ENCODE measurements at regions not wholly inside any gene's neighbourhood (a gene's known extent, or its start where the extent isn't known, plus 50 kb on each side); places are given as distances from the start of the nearest gene placed in this dataset.

- no peak overlapping the region for H3K4me3 Mint-ChIP-seq
- no peaks in the 10 kb centered on the region for H3K4me1 Mint-ChIP-seq (ENCODE audit: low read depth in 2 of 2)
- no peak overlapping the region for H3K27ac Mint-ChIP-seq
- no peaks in the 10 kb centered on the region for H3K9me3 Mint-ChIP-seq
- DNase-seq (ENCODE audit: low spot score) (no peak), ATAC-seq (no peak)
- no peaks in the 10 kb centered on the region for H3K36me3 Mint-ChIP-seq
- no peaks in the 10 kb centered on the region for H3K27me3 Mint-ChIP-seq
Measured at GRCh38 chr5:117431091-117431490, 856.5 kb upstream of the SEMA6A start.

- H3K4me1 Mint-ChIP-seq (ENCODE audit: low read depth in 2 of 2): no peaks in the 10 kb centered on the region
- ATAC-seq: no peak
Measured at GRCh38 chr5:117425163-117425562, 850.5 kb upstream of the SEMA6A start.

GRCh38 chr5:117424559-117424958 is 849.9 kb upstream of the SEMA6A start:
- no peak overlapping the region for H3K27ac Mint-ChIP-seq
- peaks cover 5% of the 10 kb centered on the region for H3K9me3 Mint-ChIP-seq
- H3K36me3 Mint-ChIP-seq: no peaks in the 10 kb centered on the region
- no peaks in the 10 kb centered on the region for H3K4me1 Mint-ChIP-seq (ENCODE audit: low read depth in 2 of 2)
- H3K4me3 Mint-ChIP-seq: no peak overlapping the region
- no peaks in the 10 kb centered on the region for H3K27me3 Mint-ChIP-seq
- no peak for DNase-seq (ENCODE audit: low spot score)
- ATAC-seq: no peak

More at GRCh38 chr5:117425163-117425562, 850.5 kb upstream of the SEMA6A start:
- no peak overlapping the region for H3K4me3 Mint-ChIP-seq
- peaks cover 5% of the 10 kb centered on the region for H3K9me3 Mint-ChIP-seq
- H3K36me3 Mint-ChIP-seq: no peaks in the 10 kb centered on the region
- no peaks in the 10 kb centered on the region for H3K27me3 Mint-ChIP-seq
- DNase-seq (ENCODE audit: low spot score): no peak
- no peak overlapping the region for H3K27ac Mint-ChIP-seq

GRCh38 chr5:117417501-117417900 is 842.9 kb upstream of the SEMA6A start:
- no peak for DNase-seq (ENCODE audit: low spot score)
- Mint-ChIP-seq H3K4me3 (no peak overlapping the region), H3K27me3 (no peaks in the 10 kb centered on the region), H3K27ac (no peak overlapping the region), H3K9me3 (peaks cover 5% of the 10 kb centered on the region), H3K4me1 (ENCODE audit: low read depth in 2 of 2) (no peaks in the 10 kb centered on the region), H3K36me3 (no peaks in the 10 kb centered on the region)
- no peak for ATAC-seq

GRCh38 chr5:117414926-117415325 is 840.3 kb upstream of the SEMA6A start:
- Mint-ChIP-seq H3K9me3 (no peaks in the 10 kb centered on the region), H3K27ac (no peak overlapping the region), H3K36me3 (no peaks in the 10 kb centered on the region), H3K27me3 (no peaks in the 10 kb centered on the region), H3K4me1 (ENCODE audit: low read depth in 2 of 2) (no peaks in the 10 kb centered on the region), H3K4me3 (no peak overlapping the region)
- ATAC-seq (no peak), DNase-seq (ENCODE audit: low spot score) (no peak)

GRCh38 chr5:117411701-117412100 is 837.1 kb upstream of the SEMA6A start:
- Mint-ChIP-seq H3K4me1 (ENCODE audit: low read depth in 2 of 2) (no peaks in the 10 kb centered on the region), H3K4me3 (no peak overlapping the region), H3K9me3 (peaks cover 7% of the 10 kb centered on the region), H3K36me3 (no peaks in the 10 kb centered on the region), H3K27ac (no peak overlapping the region), H3K27me3 (no peaks in the 10 kb centered on the region)
- ATAC-seq (no peak), DNase-seq (ENCODE audit: low spot score) (no peak)

GRCh38 chr5:117405197-117405596 is 830.6 kb upstream of the SEMA6A start:
- no peak for ATAC-seq
- Mint-ChIP-seq H3K4me3 (no peak overlapping the region), H3K36me3 (no peaks in the 10 kb centered on the region), H3K27me3 (no peaks in the 10 kb centered on the region), H3K9me3 (peaks cover 7% of the 10 kb centered on the region), H3K27ac (no peak overlapping the region), H3K4me1 (ENCODE audit: low read depth in 2 of 2) (no peaks in the 10 kb centered on the region)
- DNase-seq (ENCODE audit: low spot score): no peak

GRCh38 chr5:117394506-117395157 is 820.0 kb upstream of the SEMA6A start:
- Mint-ChIP-seq H3K9me3 (peaks cover 15% of the 10 kb centered on the region), H3K4me1 (ENCODE audit: low read depth in 2 of 2) (no peaks in the 10 kb centered on the region), H3K27me3 (no peaks in the 10 kb centered on the region), H3K36me3 (no peaks in the 10 kb centered on the region), H3K27ac (no peak overlapping the region), H3K4me3 (no peak overlapping the region)
- DNase-seq (ENCODE audit: low spot score) (no peak), ATAC-seq (no peak)

GRCh38 chr5:117393125-117393524 is 818.5 kb upstream of the SEMA6A start:
- Mint-ChIP-seq H3K9me3 (peaks cover 15% of the 10 kb centered on the region), H3K36me3 (no peaks in the 10 kb centered on the region), H3K4me1 (ENCODE audit: low read depth in 2 of 2) (no peaks in the 10 kb centered on the region), H3K4me3 (no peak overlapping the region), H3K27ac (no peak overlapping the region), H3K27me3 (no peaks in the 10 kb centered on the region)
- ATAC-seq (no peak), DNase-seq (ENCODE audit: low spot score) (no peak)

GRCh38 chr5:117380316-117380715 is 805.7 kb upstream of the SEMA6A start:
- no peak overlapping the region for H3K4me3 Mint-ChIP-seq
- H3K27ac Mint-ChIP-seq: no peak overlapping the region
- DNase-seq (ENCODE audit: low spot score) (no peak), ATAC-seq (no peak)
- peaks cover 7% of the 10 kb centered on the region for H3K9me3 Mint-ChIP-seq
- peaks cover 6% of the 10 kb centered on the region for H3K36me3 Mint-ChIP-seq
- H3K4me1 Mint-ChIP-seq (ENCODE audit: low read depth in 2 of 2): no peaks in the 10 kb centered on the region
- H3K27me3 Mint-ChIP-seq: no peaks in the 10 kb centered on the region

GRCh38 chr5:117379521-117379920 is 804.9 kb upstream of the SEMA6A start:
- H3K36me3 Mint-ChIP-seq: peaks cover 6% of the 10 kb centered on the region
- no peak overlapping the region for H3K4me3 Mint-ChIP-seq
- peaks cover 7% of the 10 kb centered on the region for H3K9me3 Mint-ChIP-seq
- no peaks in the 10 kb centered on the region for H3K4me1 Mint-ChIP-seq (ENCODE audit: low read depth in 2 of 2)
- ATAC-seq (no peak), DNase-seq (ENCODE audit: low spot score) (no peak)
- no peak overlapping the region for H3K27ac Mint-ChIP-seq
- no peaks in the 10 kb centered on the region for H3K27me3 Mint-ChIP-seq

- Mint-ChIP-seq H3K4me1 (ENCODE audit: low read depth in 2 of 2) (no peaks in the 10 kb centered on the region), H3K9me3 (peaks cover 6% of the 10 kb centered on the region), H3K27ac (no peak overlapping the region), H3K4me3 (no peak overlapping the region), H3K27me3 (no peaks in the 10 kb centered on the region), H3K36me3 (peaks cover 4% of the 10 kb centered on the region)
- DNase-seq (ENCODE audit: low spot score) (no peak), ATAC-seq (no peak)
Measured at GRCh38 chr5:117376748-117377147, 802.1 kb upstream of the SEMA6A start.

GRCh38 chr5:117359895-117360294 is 785.3 kb upstream of the SEMA6A start:
- DNase-seq (ENCODE audit: low spot score): no peak
- H3K9me3 Mint-ChIP-seq: peaks cover 3% of the 10 kb centered on the region
- H3K27ac Mint-ChIP-seq: no peak overlapping the region
- no peaks in the 10 kb centered on the region for H3K4me1 Mint-ChIP-seq (ENCODE audit: low read depth in 2 of 2)
- H3K4me3 Mint-ChIP-seq: no peak overlapping the region
- no peaks in the 10 kb centered on the region for H3K27me3 Mint-ChIP-seq
- H3K36me3 Mint-ChIP-seq: no peaks in the 10 kb centered on the region
- no peak for ATAC-seq

GRCh38 chr5:117357886-117358285 is 783.3 kb upstream of the SEMA6A start:
- Mint-ChIP-seq H3K27ac (no peak overlapping the region), H3K4me1 (ENCODE audit: low read depth in 2 of 2) (no peaks in the 10 kb centered on the region), H3K9me3 (peaks cover 3% of the 10 kb centered on the region), H3K4me3 (no peak overlapping the region), H3K36me3 (no peaks in the 10 kb centered on the region), H3K27me3 (no peaks in the 10 kb centered on the region)
- ATAC-seq (no peak), DNase-seq (ENCODE audit: low spot score) (no peak)

GRCh38 chr5:117347280-117347679 is 772.7 kb upstream of the SEMA6A start:
- peaks cover 8% of the 10 kb centered on the region for H3K9me3 Mint-ChIP-seq
- no peak for DNase-seq (ENCODE audit: low spot score)
- H3K27me3 Mint-ChIP-seq: no peaks in the 10 kb centered on the region
- H3K36me3 Mint-ChIP-seq: no peaks in the 10 kb centered on the region
- ATAC-seq: no peak
- H3K4me1 Mint-ChIP-seq (ENCODE audit: low read depth in 2 of 2): no peaks in the 10 kb centered on the region
- no peak overlapping the region for H3K27ac Mint-ChIP-seq
- H3K4me3 Mint-ChIP-seq: no peak overlapping the region
